HG03066 (cell line): ENCODE measurements at regions not wholly inside any gene's neighbourhood (a gene's known extent, or its start where the extent isn't known, plus 50 kb on each side); places are given as distances from the start of the nearest gene placed in this dataset.
"Not testable (repeated sequence)": the region's sequence is repeated elsewhere in the genome, so short reads cannot be mapped to it uniquely, and the experiment has no call there.

Experiments used
- ATAC-seq: cut with Tn5 transposase; IDR thresholded peaks from one replicate; pipeline ENCODE4 v1.9.1; 2021; ENCODE audit warnings: low read depth; ENCODE audit not compliant: unreplicated experiment

DNA sequence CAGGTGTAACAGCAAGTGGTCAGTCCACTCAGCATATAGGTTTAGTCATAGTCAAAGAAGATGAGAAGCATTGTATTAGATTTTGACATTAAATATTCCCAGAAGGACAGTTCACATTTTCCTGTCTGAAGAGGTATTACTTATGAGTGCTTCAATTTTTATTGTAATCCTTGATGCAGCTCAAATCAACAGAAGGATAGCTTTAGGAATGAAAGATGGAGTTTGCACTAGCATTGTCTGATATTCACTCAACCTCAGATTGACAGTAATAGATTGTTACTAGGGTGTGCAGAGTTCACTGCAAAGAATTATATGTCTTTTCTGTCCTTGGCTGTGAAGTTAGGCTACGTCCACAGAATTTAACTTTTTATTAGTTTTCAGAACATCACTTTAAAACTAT is 764.3 kb upstream of the AADAT start:
- no peak for ATAC-seq

GRCh38 chr4:170853422-170854021 is 763.8 kb upstream of the AADAT start:
- ATAC-seq, result peak; percentile 73

DNA sequence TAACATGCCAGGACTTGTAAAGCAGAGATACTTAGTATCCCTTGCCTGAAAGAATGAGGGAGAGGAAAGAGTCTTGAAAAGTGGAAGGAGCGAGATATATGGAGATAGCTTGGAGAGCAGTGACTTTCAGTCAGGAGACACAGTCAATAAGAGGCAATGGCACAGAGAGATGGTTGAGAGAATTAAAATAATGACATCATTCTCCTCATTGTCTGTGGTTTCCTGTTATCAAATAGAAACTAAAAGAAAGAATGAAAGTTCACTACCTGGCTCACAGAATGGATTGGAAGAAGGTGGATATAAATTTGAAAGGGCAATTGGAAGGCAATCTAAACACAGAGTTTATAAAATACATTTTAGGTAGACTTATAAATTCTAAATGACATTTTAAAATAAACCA is 760.2 kb upstream of the AADAT start:
- no peak for ATAC-seq

GRCh38 chr4:170827562-170828274 is 738.0 kb upstream of the AADAT start:
- ATAC-seq, result no peak

GRCh38 chr4:170818786-170819185 is 729.0 kb upstream of the AADAT start:
- ATAC-seq, result no peak

- no peak for ATAC-seq
Measured at GRCh38 chr4:170805352-170805751, 715.6 kb upstream of the AADAT start.

GRCh38 chr4:170804930-170805329 is 715.2 kb upstream of the AADAT start:
- no peak for ATAC-seq

DNA sequence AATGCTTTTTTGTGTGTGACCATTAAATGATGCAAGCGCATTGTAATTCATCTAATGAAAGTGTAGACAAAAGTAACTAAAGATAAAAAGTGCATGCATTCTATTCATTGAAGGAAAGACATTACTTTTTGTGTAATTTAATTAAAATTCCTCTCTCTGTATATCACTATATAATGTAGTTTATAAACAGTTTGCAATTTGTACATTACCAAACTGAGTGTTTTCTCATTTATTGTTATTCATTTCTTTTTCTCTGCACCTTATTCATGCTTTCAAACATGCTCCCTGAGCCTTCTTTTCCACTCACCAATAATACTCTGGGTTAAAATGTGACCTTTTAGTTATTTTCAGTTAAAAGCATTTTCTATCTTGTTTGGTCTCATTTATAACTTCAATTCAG is 713.7 kb upstream of the AADAT start:
- no peak for ATAC-seq

DNA sequence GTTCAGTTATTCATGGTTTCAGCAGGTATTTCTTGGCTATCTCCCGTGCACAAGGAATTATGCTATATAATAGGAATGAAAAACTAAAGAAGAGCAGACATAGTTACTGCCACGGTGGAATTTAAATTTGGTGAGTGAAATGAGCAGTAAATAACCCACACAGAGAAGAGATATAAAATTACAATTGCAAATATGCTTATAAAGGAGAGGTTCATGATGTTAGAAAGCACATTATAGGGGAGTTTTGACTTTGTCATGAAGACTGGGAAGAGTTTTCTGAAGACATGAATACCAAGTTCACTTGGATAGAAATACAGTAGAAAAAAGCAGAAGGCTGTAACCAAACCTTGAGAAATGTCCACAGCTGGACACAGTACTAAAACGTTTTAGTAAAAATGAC is 712.0 kb upstream of the AADAT start:
- ATAC-seq, result no peak

DNA sequence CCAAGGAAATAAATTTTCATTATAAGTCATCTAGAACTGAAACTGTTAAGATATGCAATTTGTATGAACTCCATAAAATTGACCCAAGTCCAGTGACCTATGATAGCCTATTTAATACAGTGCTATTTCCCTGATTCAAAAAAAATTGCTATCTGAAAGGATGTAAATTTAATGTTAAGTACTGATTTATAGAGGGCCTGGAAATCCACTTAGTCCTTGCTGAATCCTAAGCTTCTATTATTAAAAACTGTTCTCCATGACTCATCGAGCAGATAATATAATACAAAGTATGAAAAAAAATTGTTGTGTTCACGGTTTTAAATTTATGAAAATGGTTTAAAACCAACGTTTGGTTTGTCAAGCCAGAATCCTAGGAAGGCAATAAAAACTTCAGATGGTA is 704.8 kb upstream of the AADAT start:
- ATAC-seq, result no peak

DNA sequence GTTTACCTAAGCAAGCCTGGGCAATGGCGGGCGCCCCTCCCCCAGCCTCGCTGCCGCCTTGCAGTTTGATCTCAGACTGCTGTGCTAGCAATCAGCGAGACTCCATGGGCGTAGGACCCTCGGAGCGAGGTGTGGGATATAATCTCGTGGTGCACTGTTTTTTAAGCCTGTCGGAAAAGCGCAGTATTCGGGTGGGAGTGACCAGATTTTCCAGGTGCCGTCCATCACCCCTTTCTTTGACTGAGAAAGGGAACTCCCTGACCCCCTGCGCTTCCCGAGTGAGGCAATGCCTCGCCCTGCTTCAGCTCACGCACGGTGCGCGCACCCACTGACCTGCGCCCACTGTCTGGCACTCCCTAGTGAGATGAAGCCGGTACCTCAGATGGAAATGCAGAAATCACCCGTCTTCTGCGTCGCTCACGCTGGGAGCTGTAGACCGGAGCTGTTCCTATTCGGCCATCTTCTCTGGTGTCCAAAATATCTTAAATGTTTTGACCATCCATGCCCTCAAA is 698.8 kb upstream of the AADAT start:
- not testable (repeated sequence) for ATAC-seq

DNA sequence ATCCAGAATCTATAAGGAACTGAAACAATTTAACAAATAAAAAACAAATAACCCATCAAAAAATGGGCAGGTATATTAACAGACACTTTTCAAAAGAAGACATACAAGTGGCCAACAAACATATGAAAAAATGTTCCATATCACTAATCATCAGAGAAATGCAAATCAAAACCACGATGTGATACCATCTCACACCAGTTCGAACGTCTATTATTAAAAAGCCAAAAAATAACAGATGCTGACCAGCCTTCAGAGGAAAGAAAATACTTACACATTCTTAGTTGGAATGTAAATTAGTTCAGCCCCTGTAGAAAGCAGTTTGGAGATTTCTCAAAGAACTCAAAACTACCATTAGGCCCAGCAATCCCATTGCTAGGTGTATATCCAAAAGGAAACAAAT is 687.9 kb upstream of the AADAT start:
- ATAC-seq, result no peak

DNA sequence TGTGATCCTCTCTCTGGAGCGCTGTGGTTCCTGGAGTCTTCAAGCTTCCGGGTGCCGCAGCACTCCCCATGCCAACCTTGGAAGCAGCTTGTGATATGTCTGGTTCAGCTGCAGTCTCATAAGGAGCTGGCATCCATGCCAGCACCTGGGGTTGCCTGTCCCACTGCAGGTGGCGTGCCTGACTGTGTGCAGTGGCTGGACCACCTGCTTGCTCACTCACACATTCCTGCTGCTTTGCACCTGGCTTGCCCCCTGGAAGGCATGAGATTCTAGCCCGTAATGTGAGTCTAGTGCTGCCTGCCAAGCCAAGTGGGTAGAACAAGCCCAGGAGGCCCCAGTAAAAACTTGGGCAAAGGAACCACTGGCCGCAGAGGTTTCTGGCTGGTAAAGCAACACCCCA is 687.2 kb upstream of the AADAT start:
- no peak for ATAC-seq

GRCh38 chr4:170775851-170776250 is 686.1 kb upstream of the AADAT start:
- ATAC-seq, result no peak

- ATAC-seq, result no peak
Measured at GRCh38 chr4:170773709-170774273, 684.0 kb upstream of the AADAT start.

- ATAC-seq, result no peak
Measured at GRCh38 chr4:170772429-170772828, 682.7 kb upstream of the AADAT start.

DNA sequence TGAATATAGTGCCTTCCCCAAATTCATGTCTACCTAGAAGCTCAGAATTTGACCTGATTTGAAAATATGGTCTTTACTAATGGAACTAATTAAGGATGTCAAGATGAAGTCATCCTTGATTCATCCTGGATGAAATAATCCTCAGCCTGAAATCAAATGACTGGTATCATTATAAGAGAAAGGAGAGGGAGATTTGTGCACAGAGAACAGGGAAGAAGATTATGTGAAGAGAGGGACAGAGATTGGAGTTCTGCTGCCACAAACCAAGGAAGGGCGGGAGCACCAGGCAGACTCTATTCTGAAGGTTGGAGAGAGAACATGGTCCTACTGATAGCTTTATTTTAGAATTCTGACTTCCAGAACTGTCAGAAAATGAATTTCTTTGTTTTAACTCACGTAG is 680.9 kb upstream of the AADAT start:
- no peak for ATAC-seq

DNA sequence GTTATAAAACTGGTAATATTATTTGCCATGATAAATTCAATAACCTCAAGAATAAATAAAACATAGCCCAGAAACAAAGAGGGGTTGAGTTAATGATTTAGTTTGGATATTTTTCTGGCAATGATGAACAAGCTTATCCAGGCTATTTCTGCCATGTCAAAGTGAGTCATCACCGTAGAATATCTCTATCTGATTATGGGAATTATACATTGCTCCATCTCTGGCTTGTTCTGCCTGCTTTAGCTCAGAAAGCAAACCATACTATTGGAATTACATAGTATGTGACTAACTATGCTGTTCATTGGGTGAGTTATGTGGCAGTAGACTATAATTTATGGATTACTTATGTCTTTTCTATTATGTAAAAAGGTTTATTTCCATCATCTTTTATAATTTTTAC is 680.1 kb upstream of the AADAT start:
- no peak for ATAC-seq

DNA sequence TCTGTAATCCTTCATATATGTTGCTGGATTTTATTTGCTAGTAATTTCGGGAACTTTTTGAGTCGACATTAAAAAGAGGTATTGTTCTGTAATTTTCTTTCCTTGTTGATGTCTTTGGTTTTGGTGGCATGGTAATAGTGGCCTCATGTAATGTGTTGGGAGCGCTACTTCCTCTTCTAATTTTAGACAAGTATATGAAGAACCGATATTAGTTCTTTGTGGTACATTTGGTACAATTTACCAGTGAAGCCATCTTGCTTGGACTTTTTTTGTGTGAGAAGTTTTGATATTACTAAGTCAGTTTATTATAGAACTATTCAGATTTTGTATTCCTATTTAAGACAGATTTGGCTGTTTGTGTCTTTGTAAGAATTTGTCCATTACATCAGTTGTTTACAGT is 669.2 kb upstream of the AADAT start:
- ATAC-seq, result no peak

DNA sequence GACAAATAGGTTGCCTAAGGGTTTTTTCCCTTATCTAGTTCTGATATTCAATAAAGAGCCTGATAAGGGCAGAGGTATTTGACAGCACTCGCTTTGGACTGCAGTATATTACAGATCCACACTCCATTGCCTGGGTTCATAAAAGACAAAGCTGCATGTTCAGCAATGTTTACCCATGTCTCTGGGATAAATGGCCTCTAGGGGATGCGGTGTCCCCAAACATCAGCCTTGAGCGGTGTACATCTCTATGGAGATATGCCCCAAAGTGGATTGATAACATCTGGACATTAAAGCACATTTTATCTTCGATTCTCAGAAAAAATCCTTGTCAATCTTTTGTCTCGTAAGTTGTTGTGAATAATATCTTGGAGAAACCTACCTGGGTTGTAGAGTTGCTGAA is 660.8 kb upstream of the AADAT start:
- ATAC-seq, result no peak

DNA sequence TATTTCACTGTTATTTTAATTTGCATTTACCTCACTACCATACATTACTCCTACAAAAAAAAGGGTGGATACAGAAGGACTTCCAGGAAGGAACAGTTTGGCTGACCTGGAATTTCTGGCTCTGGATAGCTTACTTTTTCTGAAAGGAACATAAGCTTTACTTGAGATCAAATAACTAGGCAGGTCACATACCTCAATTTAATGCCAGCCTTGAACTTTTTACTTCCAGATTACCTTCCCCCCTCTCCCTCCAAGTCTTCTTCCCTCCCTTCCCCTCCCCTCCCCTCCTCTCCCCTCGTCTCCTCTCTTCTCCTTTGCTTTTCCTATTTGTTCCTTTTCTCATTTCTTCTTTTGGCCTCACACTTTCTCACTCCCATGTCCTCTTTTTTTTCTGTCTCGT is 659.2 kb upstream of the AADAT start:
- ATAC-seq, result no peak

GRCh38 chr4:170743633-170744032 is 653.9 kb upstream of the AADAT start:
- no peak for ATAC-seq
